Trophoblast cell (in vitro differentiated cells and primary cell): ENCODE measurements at regions not wholly inside any gene's neighbourhood (a gene's known extent, or its start where the extent isn't known, plus 50 kb on each side); places are given as distances from the start of the nearest gene placed in this dataset.

Experiments
- DNase-seq, 2 donors: peaks; one replicate each; pipeline ENCODE4 v3.0.0-alpha.2; 2016
- H2AFZ ChIP-seq: 2 replicates; pipeline ENCODE4 v1.6.1; 2013; ENCODE audit warnings: low read length, moderate library complexity, mild to moderate bottlenecking; ENCODE audit not compliant: insufficient read depth, poor library complexity
- H2AK5ac ChIP-seq: 2 replicates; pipeline ENCODE4 v1.6.1; 2013; ENCODE audit warnings: mild to moderate bottlenecking, low read length
- H2BK120ac ChIP-seq: 2 replicates; pipeline ENCODE4 v1.6.1; 2013; ENCODE audit warnings: low read length, mild to moderate bottlenecking, moderate library complexity; ENCODE audit not compliant: insufficient read depth, poor library complexity
- H2BK12ac ChIP-seq: 2 replicates; pipeline ENCODE4 v1.6.1; 2013; ENCODE audit warnings: mild to moderate bottlenecking, low read length, moderate library complexity
- H2BK5ac ChIP-seq: 2 replicates; pipeline ENCODE4 v1.6.1; 2013; ENCODE audit warnings: low read length, low read depth, moderate library complexity, mild to moderate bottlenecking; ENCODE audit not compliant: poor library complexity
- H3K14ac ChIP-seq: 2 replicates; pipeline ENCODE4 v1.6.1; 2013; ENCODE audit warnings: mild to moderate bottlenecking, low read length
- H3K18ac ChIP-seq: 2 replicates; pipeline ENCODE4 v1.6.1; 2013; ENCODE audit warnings: mild to moderate bottlenecking, low read length
- H3K23ac ChIP-seq: 2 replicates; pipeline ENCODE4 v1.6.1; 2013; ENCODE audit warnings: low read length
- H3K27ac ChIP-seq: 2 replicates; pipeline ENCODE4 v1.5.1; 2013; ENCODE audit warnings: low read depth, mild to moderate bottlenecking, inconsistent platforms, low read length, moderate library complexity
- H3K27me3 ChIP-seq: 2 replicates; pipeline ENCODE4 v1.6.1; 2013; ENCODE audit warnings: inconsistent platforms, mild to moderate bottlenecking, low read length, moderate library complexity; ENCODE audit not compliant: insufficient read depth
- H3K36me3 ChIP-seq, 2 experiments: 1 replicate in 1 of 2; 2 replicates in 1 of 2; pipeline ENCODE4 v1.6.1; 2013; ENCODE audit warnings: low read length in 2 of 2, mild to moderate bottlenecking in 2 of 2, moderate library complexity in 1 of 2; ENCODE audit not compliant: insufficient read depth in 2 of 2, control insufficient read depth in 1 of 2
- H3K4ac ChIP-seq: 2 replicates; pipeline ENCODE4 v1.6.1; 2013; ENCODE audit warnings: low read depth, mild to moderate bottlenecking, low read length, moderate library complexity
- H3K4me1 ChIP-seq, 2 experiments: 1 replicate in 1 of 2; 2 replicates in 1 of 2; pipeline ENCODE4 v1.6.1; 2013; ENCODE audit warnings: low read length in 2 of 2, mild to moderate bottlenecking in 2 of 2, moderate library complexity in 1 of 2; ENCODE audit not compliant: insufficient read depth in 2 of 2, control insufficient read depth in 1 of 2
- H3K4me2 ChIP-seq: 2 replicates; pipeline ENCODE4 v1.6.1; 2013; ENCODE audit warnings: inconsistent platforms, mild to moderate bottlenecking, low read length, moderate library complexity
- H3K4me3 ChIP-seq: 2 replicates; pipeline ENCODE4 v1.5.1; 2013; ENCODE audit warnings: mild to moderate bottlenecking, low read depth, low read length, inconsistent platforms
- H3K79me1 ChIP-seq: one replicate; pipeline ENCODE4 v1.6.1; 2013; ENCODE audit warnings: low read length
- H3K79me2 ChIP-seq: 2 replicates; pipeline ENCODE4 v1.6.1; 2013; ENCODE audit warnings: low read length, mild to moderate bottlenecking; ENCODE audit not compliant: control insufficient read depth, insufficient read depth, poor library complexity
- H3K9ac ChIP-seq: 2 replicates; pipeline ENCODE4 v1.6.1; 2013; ENCODE audit warnings: mild to moderate bottlenecking, low read length
- H3K9me3 ChIP-seq: 2 replicates; pipeline ENCODE4 v1.6.1; 2013; ENCODE audit warnings: low read depth, mild to moderate bottlenecking, control low read depth, inconsistent platforms, low read length; ENCODE audit not compliant: insufficient read depth
- H4K12ac ChIP-seq: 2 replicates; pipeline ENCODE4 v1.6.1; 2013; ENCODE audit warnings: low read depth, mild to moderate bottlenecking, low read length, moderate library complexity
- H4K8ac ChIP-seq: 2 replicates; pipeline ENCODE4 v1.6.1; 2013; ENCODE audit warnings: low read depth, mild to moderate bottlenecking, low read length, moderate library complexity
- H4K91ac ChIP-seq: one replicate; pipeline ENCODE4 v1.6.1; 2013; ENCODE audit warnings: low read depth, mild to moderate bottlenecking, low read length, moderate library complexity
- WGBS: extraction: QIAGEN DNeasy Blood & Tissue Kit; methylation state at CpG from one replicate; pipeline ENCODE4 v1.1.7; 2013; ENCODE audit warnings: missing lambda C conversion rate; ENCODE audit not compliant: insufficient read length, insufficient coverage; ENCODE audit errors: extremely low coverage; 5-methylcytosine and 5-hydroxymethylcytosine counted together

DNA sequence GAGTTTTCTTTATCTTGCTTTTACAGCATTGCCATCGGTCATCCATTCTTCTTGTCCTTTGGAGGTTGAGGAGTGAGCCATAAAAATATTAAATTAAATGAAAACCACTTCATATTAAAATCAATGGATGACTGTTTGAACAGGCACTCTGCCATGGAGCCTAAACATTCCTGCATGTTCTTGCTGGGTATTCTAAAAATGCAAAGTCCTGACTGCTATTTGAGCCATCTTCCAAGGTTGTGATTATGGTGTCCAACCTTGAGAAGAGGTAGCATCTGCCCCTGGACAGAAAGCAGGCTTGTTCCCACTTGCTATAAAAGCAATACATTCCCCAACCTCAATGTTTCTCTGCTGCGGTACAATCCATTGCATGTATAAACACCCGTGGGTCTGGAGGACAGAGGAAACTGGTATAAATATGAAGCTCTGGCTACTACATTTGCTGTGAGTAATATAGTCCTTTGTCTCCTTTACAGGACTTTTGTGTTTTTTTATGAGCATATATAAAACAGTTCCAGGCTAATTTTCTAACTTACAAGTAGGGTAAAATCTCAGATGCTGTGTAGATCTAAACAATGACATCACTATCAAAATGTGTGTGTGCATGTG, 70.9 kb upstream of the FAT4 start:
- Histone ChIP-seq H3K14ac (no peak overlapping the region), H3K4me2 (no peak overlapping the region), H3K4ac (no peak overlapping the region), H2BK120ac (no peak overlapping the region), H3K4me1 (peaks cover 0 to 2% of the 10 kb centered on the region in 2 experiments), H3K9me3 (no peaks in the 10 kb centered on the region), H3K36me3 (no peaks in the 10 kb centered on the region), H3K79me1 (no peaks in the 10 kb centered on the region), H2BK5ac (no peak overlapping the region), H3K4me3 (no peak overlapping the region), H3K79me2 (no peaks in the 10 kb centered on the region), H3K27me3 (no peaks in the 10 kb centered on the region), H4K91ac (no peak overlapping the region), H2AFZ (no peak overlapping the region), H4K8ac (no peak overlapping the region), H2AK5ac (no peak overlapping the region), H4K12ac (no peak overlapping the region), H3K27ac (no peak overlapping the region), H3K18ac (no peak overlapping the region), H2BK12ac (peak overlapping the region; percentile 30), H3K23ac (no peak overlapping the region), H3K9ac (no peak overlapping the region)
- DNase-seq, result peak in 1 of 2 donors; percentile 23
- no CpG with 5 or more reads among the region's 3 CpGs for WGBS

DNA sequence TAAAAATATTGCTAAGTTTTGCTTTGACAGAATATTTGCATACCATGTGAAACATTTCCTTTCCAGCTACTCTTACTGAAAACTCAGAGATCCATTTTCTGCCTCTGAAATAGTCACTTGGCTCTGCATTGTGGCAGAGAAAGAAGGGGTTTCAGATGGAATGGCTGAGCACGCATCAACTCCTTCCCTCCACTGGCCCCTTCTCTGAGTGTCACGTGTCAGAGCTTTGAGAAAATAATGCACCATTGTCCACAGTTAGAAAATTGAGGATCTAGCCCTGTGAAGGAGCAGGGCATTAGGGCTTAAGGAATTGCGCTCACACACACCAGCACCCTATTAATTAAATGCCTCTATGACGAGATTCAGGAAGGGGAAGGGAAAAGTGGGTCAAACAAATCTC, 78.8 kb upstream of the FAT4 start:
- H3K18ac ChIP-seq, result no peak overlapping the region
- no peak overlapping the region for H2BK120ac ChIP-seq
- no peak overlapping the region for H2BK12ac ChIP-seq
- DNase-seq, result no peak
- H3K4me1 ChIP-seq, result peaks cover 0 to 2% of the 10 kb centered on the region in 2 experiments
- no peak overlapping the region for H3K9ac ChIP-seq
- no peaks in the 10 kb centered on the region for H3K79me1 ChIP-seq
- H3K4me2 ChIP-seq, result no peak overlapping the region
- H2AFZ ChIP-seq, result no peak overlapping the region
- no peaks in the 10 kb centered on the region for H3K9me3 ChIP-seq
- no peak overlapping the region for H2AK5ac ChIP-seq
- H3K27me3 ChIP-seq, result no peaks in the 10 kb centered on the region
- H3K27ac ChIP-seq, result no peak overlapping the region
- H4K8ac ChIP-seq, result no peak overlapping the region
- H3K4me3 ChIP-seq, result no peak overlapping the region
- no peak overlapping the region for H3K23ac ChIP-seq
- no peaks in the 10 kb centered on the region for H3K79me2 ChIP-seq
- WGBS, result no CpG with 5 or more reads among the region's 4 CpGs
- no peak overlapping the region for H3K4ac ChIP-seq
- no peaks in the 10 kb centered on the region for H3K36me3 ChIP-seq
- H3K14ac ChIP-seq, result no peak overlapping the region
- H2BK5ac ChIP-seq, result no peak overlapping the region
- no peak overlapping the region for H4K91ac ChIP-seq
- H4K12ac ChIP-seq, result no peak overlapping the region

DNA sequence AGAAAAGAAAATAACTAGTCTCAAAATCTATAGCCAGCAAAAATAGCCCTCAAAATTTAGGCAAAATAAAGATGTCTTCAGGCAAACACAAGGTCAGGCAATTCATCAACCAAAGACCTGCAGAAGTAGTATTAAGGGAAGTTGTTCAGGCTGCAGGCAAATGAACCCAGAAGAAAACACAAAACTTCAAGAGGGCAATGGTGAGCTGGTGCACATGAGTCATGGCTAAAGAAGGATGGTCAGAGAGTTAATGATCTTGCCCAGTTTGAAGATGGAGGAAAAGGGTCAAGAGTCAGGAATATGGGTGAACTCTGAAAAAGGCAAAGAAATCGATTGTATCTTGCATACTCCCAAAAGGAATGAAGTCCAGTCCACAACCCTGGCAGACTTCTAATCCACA, 83.1 kb upstream of the FAT4 start:
- no peak overlapping the region for H2AK5ac ChIP-seq
- H3K79me1 ChIP-seq, result no peaks in the 10 kb centered on the region
- no peak overlapping the region for H3K9ac ChIP-seq
- H2BK12ac ChIP-seq, result no peak overlapping the region
- no peak for DNase-seq
- no peak overlapping the region for H3K4ac ChIP-seq
- no CpG with 5 or more reads among the region's 1 CpG for WGBS
- H3K4me2 ChIP-seq, result no peak overlapping the region
- no peak overlapping the region for H2BK120ac ChIP-seq
- no peak overlapping the region for H4K12ac ChIP-seq
- H3K36me3 ChIP-seq, result no peaks in the 10 kb centered on the region
- H2BK5ac ChIP-seq, result no peak overlapping the region
- H3K27me3 ChIP-seq, result no peaks in the 10 kb centered on the region
- H3K23ac ChIP-seq, result no peak overlapping the region
- no peak overlapping the region for H4K91ac ChIP-seq
- H3K18ac ChIP-seq, result no peak overlapping the region
- no peaks in the 10 kb centered on the region for H3K79me2 ChIP-seq
- H3K4me1 ChIP-seq, result peaks cover 0 to under 1% of the 10 kb centered on the region in 2 experiments
- H3K9me3 ChIP-seq, result peaks cover 1% of the 10 kb centered on the region
- no peak overlapping the region for H3K14ac ChIP-seq
- no peak overlapping the region for H3K4me3 ChIP-seq
- H4K8ac ChIP-seq, result no peak overlapping the region
- H2AFZ ChIP-seq, result no peak overlapping the region
- H3K27ac ChIP-seq, result no peak overlapping the region

DNA sequence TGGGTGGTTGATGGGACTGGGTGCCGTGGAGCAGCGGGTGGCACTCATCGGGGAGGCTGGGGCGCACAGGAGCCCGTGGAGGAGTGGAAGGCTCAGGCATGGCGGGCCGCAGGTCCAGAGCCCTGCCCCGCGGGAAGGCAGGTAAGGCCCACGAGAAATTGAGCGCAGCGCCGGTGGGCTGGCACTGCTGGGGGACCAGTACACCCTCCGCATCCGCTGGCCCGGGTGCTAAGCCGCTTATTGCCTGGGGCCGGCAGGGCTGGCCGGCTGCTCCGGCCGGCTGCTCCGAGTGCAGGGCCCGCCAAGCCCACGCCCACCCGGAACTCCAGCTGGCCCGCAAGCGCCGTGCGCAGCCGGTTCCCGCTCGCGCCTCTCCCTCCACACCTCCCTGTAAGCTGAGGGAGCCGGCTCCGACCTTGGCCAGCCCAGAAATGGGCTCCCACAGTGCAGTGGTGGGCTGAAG, 85.1 kb upstream of the FAT4 start:
- Histone ChIP-seq H2AFZ (no peak overlapping the region), H4K8ac (no peak overlapping the region), H3K79me1 (no peaks in the 10 kb centered on the region), H3K18ac (no peak overlapping the region), H3K36me3 (no peaks in the 10 kb centered on the region), H3K14ac (no peak overlapping the region), H3K79me2 (no peaks in the 10 kb centered on the region), H3K27me3 (no peaks in the 10 kb centered on the region), H4K12ac (no peak overlapping the region), H3K9ac (no peak overlapping the region), H3K4ac (no peak overlapping the region), H4K91ac (no peak overlapping the region), H3K4me3 (no peak overlapping the region), H3K9me3 (peaks cover 1% of the 10 kb centered on the region), H2BK120ac (no peak overlapping the region), H2AK5ac (no peak overlapping the region), H2BK12ac (no peak overlapping the region), H2BK5ac (no peak overlapping the region), H3K4me2 (no peak overlapping the region), H3K4me1 (no peaks in the 10 kb centered on the region), H3K27ac (no peak overlapping the region), H3K23ac (no peak overlapping the region)
- WGBS, result no CpG with 5 or more reads among the region's 35 CpGs
- DNase-seq, result no peak
